Keratinocyte (primary cell): ENCODE measurements at regions not wholly inside any gene's neighbourhood (a gene's known extent, or its start where the extent isn't known, plus 50 kb on each side); places are given as distances from the start of the nearest gene placed in this dataset.

ENCODE experiments used
- DNase-seq: peaks from one replicate; pipeline ENCODE4 v3.0.0-alpha.2; 2011; ENCODE audit warnings: low read depth, missing footprints, low spot score
- FAIRE-seq: peaks from 2 replicates; lab custom pipeline; 2011; peaks lifted over from hg19 to GRCh38; lab: Jason Lieb, UNC
- H2AFZ ChIP-seq: 2 replicates; pipeline ENCODE4 v1.6.0; 2012; ENCODE audit warnings: low read length, control low read depth, inconsistent platforms; ENCODE audit not compliant: control insufficient read depth
- H3K27ac ChIP-seq: 2 replicates; pipeline ENCODE4 v1.5.1; 2011; ENCODE audit warnings: low read length; ENCODE audit not compliant: control insufficient read depth, insufficient read depth
- H3K27me3 ChIP-seq: 3 replicates; pipeline ENCODE4 v1.6.0; 2011; ENCODE audit warnings: low read length; ENCODE audit not compliant: control insufficient read depth, insufficient read depth; ENCODE audit errors: extremely low read depth
- H3K36me3 ChIP-seq, 2 experiments: 2 replicates in 1 of 2; 3 replicates in 1 of 2; pipeline ENCODE4 v1.5.1; 2011; ENCODE audit warnings: low read length in 2 of 2, mild to moderate bottlenecking in 1 of 2; ENCODE audit not compliant: control insufficient read depth in 2 of 2, insufficient read depth in 2 of 2; ENCODE audit errors: extremely low read depth in 1 of 2
- H3K4me1 ChIP-seq: 3 replicates; pipeline ENCODE4 v1.5.1; 2011; ENCODE audit warnings: low read length; ENCODE audit not compliant: control insufficient read depth, insufficient read depth; ENCODE audit errors: extremely low read depth
- H3K4me2 ChIP-seq: 3 replicates; pipeline ENCODE4 v1.6.0; 2011; ENCODE audit warnings: low read depth, low read length; ENCODE audit not compliant: control insufficient read depth, insufficient read depth; ENCODE audit errors: extremely low read depth
- H3K4me3 ChIP-seq, 3 experiments: fragments of 200-600 bp in 1 of 3; sonication (generic) in 1 of 3; 2 replicates in 2 of 3; 3 replicates in 1 of 3; pipeline ENCODE4 v1.5.1; 2011 to 2016; ENCODE audit warnings: low read length in 3 of 3, mild to moderate bottlenecking in 3 of 3, control low read depth in 2 of 3, inconsistent platforms in 1 of 3, low read depth in 1 of 3, mixed read lengths in 1 of 3, mixed run types in 1 of 3, moderate library complexity in 1 of 3; ENCODE audit not compliant: control insufficient read depth in 2 of 3, insufficient read depth in 2 of 3; ENCODE audit errors: extremely low read depth in 1 of 3
- H3K79me2 ChIP-seq: 2 replicates; pipeline ENCODE4 v1.6.0; 2012; ENCODE audit warnings: low read length; ENCODE audit not compliant: control insufficient read depth, insufficient read depth
- H3K9ac ChIP-seq: 3 replicates; pipeline ENCODE4 v1.6.0; 2011; ENCODE audit warnings: low read length; ENCODE audit not compliant: control insufficient read depth, insufficient read depth; ENCODE audit errors: extremely low read depth
- H3K9me1 ChIP-seq: 3 replicates; pipeline ENCODE4 v1.6.0; 2011; ENCODE audit warnings: low read length; ENCODE audit not compliant: control insufficient read depth, insufficient read depth; ENCODE audit errors: extremely low read depth
- H3K9me3 ChIP-seq: 2 replicates; pipeline ENCODE4 v1.5.1; 2012; ENCODE audit warnings: low read depth, low read length; ENCODE audit not compliant: control insufficient read depth
- H4K20me1 ChIP-seq: 3 replicates; pipeline ENCODE4 v1.6.0; 2011; ENCODE audit warnings: low read length; ENCODE audit not compliant: control insufficient read depth, insufficient read depth; ENCODE audit errors: extremely low read depth
- EZH2 ChIP-seq: IDR thresholded peaks from one replicate; pipeline ENCODE4 v1.6.1; 2012; ENCODE audit warnings: inconsistent platforms, mild to moderate bottlenecking, low read length, moderate library complexity
- dilution Hi-C: fragments of 300-500 bp; cut with MboI; formaldehyde crosslinking; loops from one replicate; pipeline ENCODE4 v1.7.0; 2020; ENCODE audit warnings: low sequenced_read_pairs; ENCODE audit not compliant: extremely low pct_ligation_motif_present
- TF ChIP-seq, protein P1 (sequence below), 3 experiments: IDR thresholded peaks in 1 of 3; conservative IDR thresholded peaks in 1 of 3; optimal IDR thresholded peaks in 1 of 3; 2 replicates in 2 of 3; 3 replicates in 1 of 3; pipeline versions ENCODE3 to v1.5.1; 2011; ENCODE audit warnings: low read length in 3 of 3, mild to moderate bottlenecking in 3 of 3, moderate library complexity in 2 of 3, control low read depth in 1 of 3, inconsistent platforms in 1 of 3; ENCODE audit not compliant: insufficient read depth in 2 of 3; ENCODE audit errors: extremely low read depth in 1 of 3

- Histone ChIP-seq H3K4me2 (no peak overlapping the region), H3K79me2 (no peaks in the 10 kb centered on the region), H3K27me3 (no peaks in the 10 kb centered on the region), H3K9me3 (no peaks in the 10 kb centered on the region), H3K4me3 (no peak overlapping the region), H3K27ac (no peak overlapping the region), H2AFZ (no peak overlapping the region), H3K9ac (no peak overlapping the region), H3K9me1 (no peaks in the 10 kb centered on the region), H4K20me1 (no peaks in the 10 kb centered on the region), H3K36me3 (no peaks in the 10 kb centered on the region), H3K4me1 (peaks cover 10% of the 10 kb centered on the region)
- TF ChIP-seq EZH2, result no peak
- DNase-seq, result no peak
- dilution Hi-C loops, result no loop called here
- no peak for FAIRE-seq
Observed at GRCh38 chr5:159508344-159508743, 178.1 kb upstream of the IL12B start.

DNA sequence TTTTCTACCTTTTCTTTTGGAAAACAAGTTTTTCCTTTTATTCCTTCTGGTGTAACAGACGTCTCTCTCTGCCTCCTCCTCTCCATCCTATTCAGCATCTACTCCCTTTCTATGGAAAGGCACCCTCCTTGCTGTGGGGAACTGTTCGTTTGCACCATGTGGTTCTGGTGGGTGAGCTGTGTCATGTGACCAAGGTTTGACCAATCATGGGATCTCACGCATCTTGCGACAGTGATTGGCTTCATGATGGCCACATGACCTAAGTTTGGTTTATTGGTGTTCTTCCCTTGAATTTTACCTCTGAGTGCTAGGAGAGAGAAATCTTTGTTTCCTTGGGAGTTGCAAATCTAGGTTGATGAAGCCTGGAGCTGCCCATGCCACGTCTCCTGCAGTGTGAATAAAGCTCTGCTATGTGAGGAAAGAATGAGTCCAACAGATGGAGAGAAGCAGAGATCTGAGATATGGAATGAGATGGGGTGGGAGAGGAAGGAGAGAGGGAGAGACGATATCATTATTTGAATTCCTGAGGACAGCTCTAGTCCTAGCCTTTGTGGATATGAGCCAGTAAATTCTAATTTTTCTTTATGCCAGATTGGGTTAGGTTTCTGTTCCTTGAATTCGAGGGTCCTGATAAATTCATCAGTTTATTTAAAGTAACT lies 178.8 kb upstream of the IL12B start:
- Histone ChIP-seq H4K20me1 (no peaks in the 10 kb centered on the region), H3K27me3 (no peaks in the 10 kb centered on the region), H3K36me3 (no peaks in the 10 kb centered on the region), H2AFZ (no peak overlapping the region), H3K79me2 (no peaks in the 10 kb centered on the region), H3K4me3 (no peak overlapping the region), H3K9me1 (no peaks in the 10 kb centered on the region), H3K9ac (no peak overlapping the region), H3K4me2 (no peak overlapping the region), H3K4me1 (peaks cover 10% of the 10 kb centered on the region), H3K9me3 (no peaks in the 10 kb centered on the region), H3K27ac (no peak overlapping the region)
- FAIRE-seq, result no peak
- dilution Hi-C loops, result no loop called here
- no peak for TF ChIP-seq EZH2
- TF ChIP-seq, protein P1, sequence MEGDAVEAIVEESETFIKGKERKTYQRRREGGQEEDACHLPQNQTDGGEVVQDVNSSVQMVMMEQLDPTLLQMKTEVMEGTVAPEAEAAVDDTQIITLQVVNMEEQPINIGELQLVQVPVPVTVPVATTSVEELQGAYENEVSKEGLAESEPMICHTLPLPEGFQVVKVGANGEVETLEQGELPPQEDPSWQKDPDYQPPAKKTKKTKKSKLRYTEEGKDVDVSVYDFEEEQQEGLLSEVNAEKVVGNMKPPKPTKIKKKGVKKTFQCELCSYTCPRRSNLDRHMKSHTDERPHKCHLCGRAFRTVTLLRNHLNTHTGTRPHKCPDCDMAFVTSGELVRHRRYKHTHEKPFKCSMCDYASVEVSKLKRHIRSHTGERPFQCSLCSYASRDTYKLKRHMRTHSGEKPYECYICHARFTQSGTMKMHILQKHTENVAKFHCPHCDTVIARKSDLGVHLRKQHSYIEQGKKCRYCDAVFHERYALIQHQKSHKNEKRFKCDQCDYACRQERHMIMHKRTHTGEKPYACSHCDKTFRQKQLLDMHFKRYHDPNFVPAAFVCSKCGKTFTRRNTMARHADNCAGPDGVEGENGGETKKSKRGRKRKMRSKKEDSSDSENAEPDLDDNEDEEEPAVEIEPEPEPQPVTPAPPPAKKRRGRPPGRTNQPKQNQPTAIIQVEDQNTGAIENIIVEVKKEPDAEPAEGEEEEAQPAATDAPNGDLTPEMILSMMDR (optimal IDR thresholded peaks at IDR 0.05 in 1 of 3, IDR thresholded peaks at IDR 0.05 in 1 of 3, conservative IDR thresholded peaks at IDR 0.05 in 1 of 3; ENCODE audit: extremely low read depth in 1 of 3, insufficient read depth in 2 of 3, low read length in 3 of 3), result no peak
- no peak for DNase-seq

DNA sequence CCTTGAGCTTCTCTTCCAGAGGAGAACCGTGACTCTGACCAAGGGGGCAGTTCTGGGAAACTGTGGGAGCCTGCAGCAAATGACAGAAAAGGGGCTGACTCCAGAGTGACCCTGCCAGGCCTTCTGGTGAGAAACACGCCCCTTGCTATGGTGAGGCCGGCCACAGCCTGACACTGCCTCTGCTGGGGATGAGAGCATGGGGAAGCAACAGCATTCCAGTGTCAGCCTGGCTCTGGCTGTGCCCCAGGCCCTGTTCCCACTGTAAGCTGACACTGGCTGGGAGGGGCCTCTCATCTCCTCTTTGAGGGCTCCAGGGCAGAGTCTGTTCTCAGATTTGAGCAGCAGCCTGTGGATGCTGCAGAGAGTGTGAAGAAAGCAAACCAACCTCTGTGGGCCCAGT lies 180.0 kb upstream of the IL12B start:
- TF ChIP-seq, protein P1 (optimal IDR thresholded peaks at IDR 0.05 in 1 of 3, IDR thresholded peaks at IDR 0.05 in 1 of 3, conservative IDR thresholded peaks at IDR 0.05 in 1 of 3; ENCODE audit: extremely low read depth in 1 of 3, insufficient read depth in 2 of 3, low read length in 3 of 3), result no peak
- TF ChIP-seq EZH2, result no peak
- H3K4me2 ChIP-seq, result no peak overlapping the region
- peaks cover 2% of the 10 kb centered on the region for H3K4me1 ChIP-seq
- H3K27me3 ChIP-seq, result no peaks in the 10 kb centered on the region
- H3K79me2 ChIP-seq, result no peaks in the 10 kb centered on the region
- DNase-seq (no peak), FAIRE-seq (no peak)
- no peaks in the 10 kb centered on the region for H3K9me1 ChIP-seq
- H3K36me3 ChIP-seq, result no peaks in the 10 kb centered on the region
- H3K9me3 ChIP-seq, result no peaks in the 10 kb centered on the region
- H4K20me1 ChIP-seq, result no peaks in the 10 kb centered on the region
- H2AFZ ChIP-seq, result no peak overlapping the region
- no peak overlapping the region for H3K27ac ChIP-seq
- dilution Hi-C loops, result no loop called here
- no peak overlapping the region for H3K4me3 ChIP-seq
- H3K9ac ChIP-seq, result no peak overlapping the region
